ENCODE measurements at regions not wholly inside any gene's neighbourhood (a gene's known extent, or its start where the extent isn't known, plus 50 kb on each side); places are given as distances from the start of the nearest gene placed in this dataset.

DNA sequence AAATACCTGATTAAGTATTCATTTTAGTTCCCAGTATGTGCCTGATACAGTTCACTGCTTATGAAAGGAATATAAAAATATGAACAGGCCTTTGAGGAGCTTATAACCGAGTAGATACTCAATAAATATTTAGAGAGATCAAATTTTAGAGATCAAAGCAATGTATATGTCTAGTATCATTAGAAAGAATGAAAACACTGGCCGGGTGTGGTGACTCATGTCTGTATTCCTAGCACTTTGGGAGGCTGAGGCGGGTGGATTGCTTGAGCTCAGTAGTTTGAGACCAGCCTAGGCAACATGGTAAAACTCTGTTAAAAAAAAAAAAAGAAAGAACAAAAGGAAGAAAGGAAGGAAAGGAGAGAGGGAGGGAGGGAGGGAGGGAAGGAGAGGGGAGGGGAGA lies 113.2 kb upstream of the EEA1 start:
- DNase-seq = no peak
- no peaks in the 10 kb centered on the region for H3K9me3 ChIP-seq (ENCODE audit: severe bottlenecking)
- H3K4me3 ChIP-seq (ENCODE audit: low read depth, low read length) = no peak overlapping the region
- H3K27ac ChIP-seq = no peak overlapping the region
- TF ChIP-seq, protein P1, sequence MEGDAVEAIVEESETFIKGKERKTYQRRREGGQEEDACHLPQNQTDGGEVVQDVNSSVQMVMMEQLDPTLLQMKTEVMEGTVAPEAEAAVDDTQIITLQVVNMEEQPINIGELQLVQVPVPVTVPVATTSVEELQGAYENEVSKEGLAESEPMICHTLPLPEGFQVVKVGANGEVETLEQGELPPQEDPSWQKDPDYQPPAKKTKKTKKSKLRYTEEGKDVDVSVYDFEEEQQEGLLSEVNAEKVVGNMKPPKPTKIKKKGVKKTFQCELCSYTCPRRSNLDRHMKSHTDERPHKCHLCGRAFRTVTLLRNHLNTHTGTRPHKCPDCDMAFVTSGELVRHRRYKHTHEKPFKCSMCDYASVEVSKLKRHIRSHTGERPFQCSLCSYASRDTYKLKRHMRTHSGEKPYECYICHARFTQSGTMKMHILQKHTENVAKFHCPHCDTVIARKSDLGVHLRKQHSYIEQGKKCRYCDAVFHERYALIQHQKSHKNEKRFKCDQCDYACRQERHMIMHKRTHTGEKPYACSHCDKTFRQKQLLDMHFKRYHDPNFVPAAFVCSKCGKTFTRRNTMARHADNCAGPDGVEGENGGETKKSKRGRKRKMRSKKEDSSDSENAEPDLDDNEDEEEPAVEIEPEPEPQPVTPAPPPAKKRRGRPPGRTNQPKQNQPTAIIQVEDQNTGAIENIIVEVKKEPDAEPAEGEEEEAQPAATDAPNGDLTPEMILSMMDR (IDR thresholded peaks at IDR 0.05; ENCODE audit: low read depth, low read length) = no peak
- no peaks in the 10 kb centered on the region for H3K27me3 ChIP-seq (ENCODE audit: insufficient read depth, low read depth, severe bottlenecking)
- no peaks in the 10 kb centered on the region for H3K36me3 ChIP-seq

DNA sequence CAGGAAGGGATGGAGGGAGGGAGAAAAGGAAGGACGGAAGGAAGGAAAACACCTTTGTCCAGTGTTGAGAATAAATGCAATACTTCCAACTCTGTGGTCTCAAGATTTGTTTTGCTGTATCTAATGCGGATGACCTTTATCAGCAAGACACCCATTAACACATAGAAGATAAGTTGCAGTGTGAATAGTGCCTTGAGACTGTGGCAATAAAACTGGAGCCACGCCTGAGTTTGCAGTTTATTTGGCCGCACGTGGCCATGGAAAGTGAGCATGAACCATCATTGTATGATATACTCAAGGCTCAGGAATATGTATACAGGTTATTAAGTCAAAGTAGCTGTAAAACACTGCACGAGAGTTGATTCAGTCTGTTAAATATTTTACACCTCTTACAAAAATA lies 113.6 kb upstream of the EEA1 start:
- no peak overlapping the region for H3K4me3 ChIP-seq (ENCODE audit: low read depth, low read length)
- no peak overlapping the region for H3K27ac ChIP-seq
- no peaks in the 10 kb centered on the region for H3K9me3 ChIP-seq (ENCODE audit: severe bottlenecking)
- DNase-seq = no peak
- no peaks in the 10 kb centered on the region for H3K27me3 ChIP-seq (ENCODE audit: insufficient read depth, low read depth, severe bottlenecking)
- TF ChIP-seq, protein P1 (IDR thresholded peaks at IDR 0.05; ENCODE audit: low read depth, low read length) = no peak
- H3K36me3 ChIP-seq = no peaks in the 10 kb centered on the region

DNA sequence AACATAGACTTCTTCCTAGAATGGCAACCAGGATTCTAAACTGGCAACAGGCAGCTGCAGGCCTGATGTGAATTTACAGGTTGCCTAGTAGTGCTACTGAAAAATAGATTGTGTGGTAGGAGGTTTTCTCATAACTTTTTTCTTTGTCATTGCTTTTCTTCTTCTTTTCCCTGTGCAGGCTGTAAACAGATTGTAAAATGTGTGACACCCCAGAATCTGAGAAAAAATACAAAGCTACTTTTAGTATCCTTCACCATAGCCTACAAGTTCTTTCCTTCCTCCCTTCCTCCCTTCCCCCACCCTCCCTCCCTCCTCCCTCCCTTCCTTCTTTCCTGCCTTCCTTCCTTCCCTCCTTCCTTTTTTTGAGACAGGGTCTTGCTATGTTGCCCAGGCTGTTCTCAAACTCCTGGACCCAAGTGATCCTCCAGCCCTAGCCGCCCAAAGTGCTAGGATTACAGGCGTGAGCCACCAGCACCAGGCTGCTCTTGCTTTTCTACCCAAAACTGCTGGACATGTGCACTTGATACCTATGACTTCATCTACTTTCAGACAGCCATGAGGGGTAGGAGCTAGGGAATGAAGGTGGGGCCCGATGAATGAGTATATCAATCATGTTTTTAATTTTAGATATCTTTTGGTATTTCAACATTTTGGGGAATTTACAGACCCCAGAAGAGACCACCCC lies 114.2 kb upstream of the EEA1 start:
- Histone ChIP-seq H3K27me3 (ENCODE audit: insufficient read depth, low read depth, severe bottlenecking) (no peaks in the 10 kb centered on the region), H3K4me3 (ENCODE audit: low read depth, low read length) (no peak overlapping the region), H3K36me3 (no peaks in the 10 kb centered on the region), H3K27ac (no peak overlapping the region), H3K9me3 (ENCODE audit: severe bottlenecking) (no peaks in the 10 kb centered on the region)
- DNase-seq = no peak
- TF ChIP-seq, protein P1 (IDR thresholded peaks at IDR 0.05; ENCODE audit: low read depth, low read length) = no peak

DNA sequence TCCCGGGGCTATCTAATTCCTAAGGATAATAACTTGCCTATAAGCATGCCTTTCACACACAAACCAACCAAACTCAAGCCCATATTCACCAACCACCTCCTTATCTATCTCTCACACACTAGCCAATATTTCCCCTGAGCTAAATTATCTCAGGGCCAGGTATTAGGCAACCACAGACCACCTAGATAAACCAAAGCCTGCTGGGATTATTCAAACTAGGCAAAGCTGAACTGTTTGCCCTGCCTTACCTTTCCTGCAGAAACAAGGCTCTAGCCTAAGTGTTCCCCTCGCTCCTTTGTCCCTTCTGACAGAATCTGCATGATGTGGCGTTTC lies 114.7 kb upstream of the EEA1 start:
- H3K9me3 ChIP-seq (ENCODE audit: severe bottlenecking) = no peaks in the 10 kb centered on the region
- no peak overlapping the region for H3K4me3 ChIP-seq (ENCODE audit: low read depth, low read length)
- H3K36me3 ChIP-seq = no peaks in the 10 kb centered on the region
- H3K27me3 ChIP-seq (ENCODE audit: insufficient read depth, low read depth, severe bottlenecking) = no peaks in the 10 kb centered on the region
- no peak overlapping the region for H3K27ac ChIP-seq
- no peak for DNase-seq
- TF ChIP-seq, protein P1 (IDR thresholded peaks at IDR 0.05; ENCODE audit: low read depth, low read length) = no peak

DNA sequence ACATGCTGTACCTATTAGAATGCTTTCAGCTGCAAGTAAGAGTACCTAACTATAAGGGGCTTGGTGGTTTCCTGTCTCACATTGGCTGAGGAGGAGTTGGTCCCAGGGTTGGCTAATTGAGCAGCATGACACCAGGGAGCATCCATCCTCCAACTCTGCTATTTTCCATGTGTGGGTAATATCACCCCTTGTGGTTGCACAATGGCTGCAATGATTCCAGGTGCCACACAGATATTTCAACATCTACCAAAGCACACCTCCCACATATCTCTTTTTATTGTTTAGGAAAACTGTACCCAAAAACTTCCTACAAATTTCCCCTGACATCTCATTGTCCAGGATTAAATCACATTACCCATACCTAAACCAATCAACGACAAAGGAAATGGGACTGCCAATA lies 118.0 kb upstream of the EEA1 start:
- no peak overlapping the region for H3K27ac ChIP-seq
- no peaks in the 10 kb centered on the region for H3K27me3 ChIP-seq (ENCODE audit: insufficient read depth, low read depth, severe bottlenecking)
- no peaks in the 10 kb centered on the region for H3K9me3 ChIP-seq (ENCODE audit: severe bottlenecking)
- no peaks in the 10 kb centered on the region for H3K36me3 ChIP-seq
- H3K4me3 ChIP-seq (ENCODE audit: low read depth, low read length) = no peak overlapping the region
- no peak for DNase-seq
- TF ChIP-seq, protein P1 (IDR thresholded peaks at IDR 0.05; ENCODE audit: low read depth, low read length) = no peak

DNA sequence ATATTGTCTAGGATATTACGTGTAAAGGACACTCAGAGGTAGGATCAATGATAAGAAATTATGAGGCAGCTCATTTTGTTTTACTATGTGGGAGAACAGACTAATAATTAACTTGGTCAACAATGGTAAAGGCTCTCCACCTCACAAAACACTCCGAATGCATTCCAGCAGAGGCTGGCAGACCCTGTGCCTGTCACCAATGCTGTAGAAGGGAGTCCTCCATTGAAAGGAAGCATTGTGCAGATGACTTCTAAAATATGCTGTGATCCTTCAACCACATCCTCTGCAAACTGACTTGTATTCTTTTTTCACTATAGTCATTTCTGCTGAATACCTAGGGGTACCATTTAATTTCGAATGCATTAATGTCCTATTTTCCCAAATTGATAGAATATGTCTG lies 119.6 kb upstream of the EEA1 start:
- TF ChIP-seq, protein P1 (IDR thresholded peaks at IDR 0.05; ENCODE audit: low read depth, low read length) = no peak
- DNase-seq = no peak
- Histone ChIP-seq H3K4me3 (ENCODE audit: low read depth, low read length) (no peak overlapping the region), H3K27me3 (ENCODE audit: insufficient read depth, low read depth, severe bottlenecking) (no peaks in the 10 kb centered on the region), H3K36me3 (no peaks in the 10 kb centered on the region), H3K27ac (no peak overlapping the region), H3K9me3 (ENCODE audit: severe bottlenecking) (no peaks in the 10 kb centered on the region)

All from WERI-Rb-1 (cell line).